ENCODE measurements at regions not wholly inside any gene's neighbourhood (a gene's known extent, or its start where the extent isn't known, plus 50 kb on each side); places are given as distances from the start of the nearest gene placed in this dataset.
A peak's percentile ranks its signal among the peaks of the same experiment; 100 is the strongest.
"Not testable (repeated sequence)": the region's sequence is repeated elsewhere in the genome, so short reads cannot be mapped to it uniquely, and the experiment has no call there.

DNA sequence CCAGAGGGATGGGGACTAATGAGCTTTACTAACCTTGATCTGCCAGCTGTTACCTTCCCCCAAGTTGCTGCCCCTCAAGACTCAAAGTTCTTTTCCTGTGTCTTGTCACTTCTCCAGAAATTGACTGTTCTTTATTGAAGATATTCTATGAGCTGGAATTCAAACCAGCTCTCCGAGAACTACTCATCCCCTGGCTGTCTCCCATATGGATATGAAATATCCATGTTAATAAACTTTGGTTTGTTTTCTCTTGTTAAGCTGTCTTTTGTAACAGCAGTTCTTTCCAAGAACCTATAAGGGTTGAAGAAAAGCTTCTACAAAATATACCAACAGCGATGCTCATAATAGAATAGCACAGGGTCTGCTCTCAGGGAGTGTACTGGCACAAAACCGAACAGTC is 77.0 kb downstream of the CAMK2N1 start:
- Histone ChIP-seq H3K36me3 (replicated peaks) (no peaks in the 10 kb centered on the region), H3K27ac (no peak overlapping the region), H3K4me3 (ENCODE audit: low read depth, low read length) (no peak overlapping the region), H3K27me3 (replicated peaks) (no peaks in the 10 kb centered on the region)
- no peak for DNase-seq
- in situ Hi-C loops (cut with HindIII; ENCODE audit: low pct_ligation_motif_present, low sequenced_read_pairs), result no loop called here
- TF ChIP-seq, protein P1, sequence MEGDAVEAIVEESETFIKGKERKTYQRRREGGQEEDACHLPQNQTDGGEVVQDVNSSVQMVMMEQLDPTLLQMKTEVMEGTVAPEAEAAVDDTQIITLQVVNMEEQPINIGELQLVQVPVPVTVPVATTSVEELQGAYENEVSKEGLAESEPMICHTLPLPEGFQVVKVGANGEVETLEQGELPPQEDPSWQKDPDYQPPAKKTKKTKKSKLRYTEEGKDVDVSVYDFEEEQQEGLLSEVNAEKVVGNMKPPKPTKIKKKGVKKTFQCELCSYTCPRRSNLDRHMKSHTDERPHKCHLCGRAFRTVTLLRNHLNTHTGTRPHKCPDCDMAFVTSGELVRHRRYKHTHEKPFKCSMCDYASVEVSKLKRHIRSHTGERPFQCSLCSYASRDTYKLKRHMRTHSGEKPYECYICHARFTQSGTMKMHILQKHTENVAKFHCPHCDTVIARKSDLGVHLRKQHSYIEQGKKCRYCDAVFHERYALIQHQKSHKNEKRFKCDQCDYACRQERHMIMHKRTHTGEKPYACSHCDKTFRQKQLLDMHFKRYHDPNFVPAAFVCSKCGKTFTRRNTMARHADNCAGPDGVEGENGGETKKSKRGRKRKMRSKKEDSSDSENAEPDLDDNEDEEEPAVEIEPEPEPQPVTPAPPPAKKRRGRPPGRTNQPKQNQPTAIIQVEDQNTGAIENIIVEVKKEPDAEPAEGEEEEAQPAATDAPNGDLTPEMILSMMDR (IDR thresholded peaks at IDR 0.05; ENCODE audit: low read depth, low read length, missing control alignments), result no peak

DNA sequence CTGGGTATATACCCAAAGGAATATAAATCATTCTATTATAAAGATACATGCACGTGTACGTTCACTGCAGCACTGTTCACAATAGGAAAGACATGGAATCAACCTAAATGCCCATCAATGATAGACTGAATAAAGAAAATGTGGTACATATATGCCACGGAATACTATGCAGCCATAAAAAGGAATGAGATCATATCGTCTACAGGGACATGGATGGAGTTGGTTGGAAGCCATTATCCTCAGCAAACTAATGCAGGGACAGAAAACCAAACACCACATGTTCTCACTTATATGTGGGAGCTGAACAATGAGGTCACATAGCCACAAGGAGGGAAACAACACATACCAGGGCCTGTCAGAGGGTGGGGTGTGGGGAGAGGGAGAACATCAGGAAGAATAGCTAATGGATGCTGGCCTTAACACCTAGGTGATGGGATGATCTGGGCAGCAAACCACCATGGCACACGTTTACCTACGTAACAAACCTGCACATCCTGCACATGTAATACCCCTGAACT is 77.8 kb downstream of the CAMK2N1 start:
- DNase-seq; H3K4me3 ChIP-seq (ENCODE audit: low read depth, low read length); H3K27ac ChIP-seq; H3K27me3 ChIP-seq (replicated peaks); H3K36me3 ChIP-seq (replicated peaks); in situ Hi-C loops (cut with HindIII; ENCODE audit: low pct_ligation_motif_present, low sequenced_read_pairs): not testable (repeated sequence)

DNA sequence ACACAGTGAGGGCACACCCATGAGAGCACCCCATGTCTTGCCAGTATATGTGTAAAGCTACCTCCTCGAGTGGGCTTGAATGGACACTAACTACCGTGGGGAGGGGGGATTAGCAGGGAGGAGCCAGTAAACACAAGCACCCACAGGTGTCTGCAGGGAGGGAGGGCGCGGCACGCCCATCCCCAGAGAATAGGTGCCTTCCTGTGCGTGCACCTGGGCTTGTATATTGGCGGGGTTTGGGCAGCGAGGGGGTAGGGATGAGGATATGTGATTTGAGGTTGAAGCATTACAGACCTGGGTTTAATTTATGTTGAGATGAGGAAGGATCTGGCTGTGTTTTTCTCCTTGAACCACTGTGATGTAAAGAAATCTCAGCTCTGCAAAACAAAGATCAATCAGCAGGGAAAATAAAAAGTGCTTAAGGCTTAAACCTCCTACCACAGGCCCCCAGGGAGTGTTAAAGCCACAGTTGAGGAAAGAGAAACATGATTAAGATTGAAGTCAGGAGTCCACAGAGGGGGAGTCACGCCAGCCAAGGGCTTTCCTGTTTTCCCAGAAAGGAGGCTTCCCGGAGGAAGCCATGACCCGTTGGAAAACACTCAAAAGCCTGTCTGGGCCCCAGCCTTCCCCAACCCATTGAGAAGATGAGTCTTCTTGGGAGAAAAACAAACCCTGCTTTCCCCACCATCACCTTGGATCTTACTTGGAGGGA is 80.0 kb downstream of the CAMK2N1 start:
- H3K27ac ChIP-seq, result no peak overlapping the region
- peaks cover 10% of the 10 kb centered on the region for H3K27me3 ChIP-seq (replicated peaks)
- H3K4me3 ChIP-seq (ENCODE audit: low read depth, low read length), result no peak overlapping the region
- no peaks in the 10 kb centered on the region for H3K36me3 ChIP-seq (replicated peaks)
- TF ChIP-seq, protein P1 (IDR thresholded peaks at IDR 0.05; ENCODE audit: low read depth, low read length, missing control alignments), result no peak
- peak; percentile 27 for DNase-seq
- in situ Hi-C loops (cut with HindIII; ENCODE audit: low pct_ligation_motif_present, low sequenced_read_pairs), result no loop called here

DNA sequence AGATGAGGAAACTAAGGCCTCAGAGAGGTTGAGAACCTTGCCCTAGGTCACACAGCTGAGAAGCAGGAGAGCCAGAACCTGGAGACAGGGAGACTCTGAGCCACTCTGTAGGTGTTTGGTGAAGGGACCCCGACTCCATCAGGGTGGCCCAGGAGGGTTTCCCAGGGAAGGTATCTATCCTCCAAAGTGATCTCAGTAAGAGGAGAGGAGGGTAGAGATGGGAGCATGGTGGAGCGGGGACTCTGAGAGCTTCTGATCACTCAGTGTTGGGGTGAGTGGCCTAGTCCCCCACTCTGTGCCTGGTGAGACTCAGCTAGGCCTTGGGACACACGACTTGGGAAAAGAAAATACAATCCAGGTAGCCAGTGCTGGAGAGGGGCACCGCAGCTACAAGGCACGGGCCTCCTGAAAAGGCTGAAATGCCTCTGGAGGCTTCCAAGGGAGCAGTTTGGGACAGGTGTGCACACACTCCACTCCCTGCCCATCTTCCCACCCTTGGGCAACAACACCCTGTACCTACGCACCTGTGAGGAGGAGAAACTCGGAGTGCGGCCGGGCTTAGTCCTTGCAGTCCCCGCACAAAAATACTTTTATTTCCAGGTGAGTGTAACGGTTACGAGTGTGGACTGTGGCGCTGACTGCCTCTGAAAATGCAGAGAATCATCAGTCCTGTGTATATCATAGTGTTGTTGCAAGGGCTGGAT is 80.8 kb downstream of the CAMK2N1 start:
- Histone ChIP-seq H3K27ac (no peak overlapping the region), H3K27me3 (replicated peaks) (peaks cover 14% of the 10 kb centered on the region), H3K4me3 (ENCODE audit: low read depth, low read length) (no peak overlapping the region), H3K36me3 (replicated peaks) (no peaks in the 10 kb centered on the region)
- TF ChIP-seq, protein P1 (IDR thresholded peaks at IDR 0.05; ENCODE audit: low read depth, low read length, missing control alignments), result no peak
- DNase-seq, result no peak
- in situ Hi-C loops (cut with HindIII; ENCODE audit: low pct_ligation_motif_present, low sequenced_read_pairs), result no loop called here

Measured in brain microvascular endothelial cell (primary cell).